Transverse colon (tissue), 4 donors: ENCODE measurements at regions not wholly inside any gene's neighbourhood (a gene's known extent, or its start where the extent isn't known, plus 50 kb on each side); places are given as distances from the start of the nearest gene placed in this dataset.

Experiments used
- DNase-seq: peaks from one replicate; pipeline ENCODE4 v3.0.0-alpha.2; 2019
- H3K27ac ChIP-seq, 4 donors: fragments of 200-600 bp; sonication (generic); 2 replicates each; pipeline ENCODE4 v1.5.1; 2016 to 2018; ENCODE audit warnings: inconsistent platforms in 4 of 4
- H3K27me3 ChIP-seq: fragments of 200-600 bp; sonication (generic); 2 replicates; pipeline ENCODE4 v1.5.1; 2017; ENCODE audit warnings: inconsistent platforms
- H3K36me3 ChIP-seq, 4 donors: fragments of 200-600 bp; sonication (generic); 2 replicates each; pipeline ENCODE4 v1.5.1; 2017 to 2019; ENCODE audit warnings: inconsistent platforms in 4 of 4
- H3K4me1 ChIP-seq, 4 donors: fragments of 200-600 bp; sonication (generic); 2 replicates each; pipeline ENCODE4 v1.5.1; 2017 to 2020; ENCODE audit warnings: inconsistent platforms in 4 of 4
- H3K4me3 ChIP-seq, 4 donors: fragments of 200-600 bp; sonication (generic); 1 replicate in 1 of 4; 2 replicates in 3 of 4; pipeline versions ENCODE4 v1.5.1 to v1.6.1; 2017 to 2019; ENCODE audit warnings: inconsistent platforms in 4 of 4
- H3K9me3 ChIP-seq, 2 donors: fragments of 200-600 bp; sonication (generic); 2 replicates each; pipeline ENCODE4 v1.5.1; 2017 to 2019; ENCODE audit warnings: inconsistent platforms in 2 of 2
- CTCF ChIP-seq, 5 experiments: fragments of 200-600 bp in 3 of 5; fragments of 450-650 bp in 2 of 5; sonication (generic) in 3 of 5; IDR thresholded peaks; 1 replicate in 2 of 5; 2 replicates in 3 of 5; pipeline ENCODE4 v1.5.1; 2016 to 2017; ENCODE audit warnings: antibody characterized with exemption in 5 of 5, inconsistent platforms in 3 of 5, mild to moderate bottlenecking in 2 of 5, moderate library complexity in 1 of 5
- EP300 ChIP-seq: sonication (generic); formaldehyde crosslinking; IDR thresholded peaks from one replicate; pipeline ENCODE4 v1.6.1; 2017; ENCODE audit warnings: antibody characterized with exemption, low read depth
- POLR2A ChIP-seq: fragments of 450-650 bp; IDR thresholded peaks from one replicate; pipeline ENCODE4 v1.6.1; 2016; ENCODE audit warnings: antibody characterized with exemption, mild to moderate bottlenecking, moderate library complexity
- POLR2AphosphoS5 ChIP-seq, 3 donors: sonication (generic); formaldehyde crosslinking; IDR thresholded peaks; one replicate each; pipeline ENCODE4 v1.6.1; 2016; ENCODE audit warnings: antibody characterized with exemption in 3 of 3
- WGBS, 2 donors: methylation state at CpG; one replicate each; pipeline ENCODE4 v1.1.5; 2018; ENCODE audit warnings: low coverage in 1 of 2; 5-methylcytosine and 5-hydroxymethylcytosine counted together
- in situ Hi-C, 4 donors: fragments of 200-750 bp; cut with MboI; loops; one replicate each; pipeline versions ENCODE4 v1.15.0 to v1.15.1; 2017; ENCODE audit warnings: low sequenced_read_pairs in 3 of 4, low pct_ligation_motif_present in 1 of 4, low pct_unique_long_range_greater_than_20kb in 1 of 4
- intact Hi-C: fragments of 100-400 bp; cut with DNase I; formaldehyde crosslinking; loops from one replicate; pipeline ENCODE4 v1.15.1; 2023; ENCODE audit warnings: low total_unique reads

- H3K4me1 ChIP-seq = no peaks in the 10 kb centered on the region
- no peak overlapping the region for H3K4me3 ChIP-seq
- in situ Hi-C loops (loop anchor here in 1 of 4 donors (25.0 kb wide), 1 partner anchor 108 kb away; no protein-coding TSS in a partner anchor), intact Hi-C loops (no loop called here)
- H3K9me3 ChIP-seq = no peaks in the 10 kb centered on the region
- no peak for TF ChIP-seq EP300
- TF ChIP-seq POLR2A = no peak
- TF ChIP-seq POLR2AphosphoS5 (IDR thresholded peaks at IDR 0.05) = no peak
- no peak for TF ChIP-seq CTCF (IDR thresholded peaks at IDR 0.05)
- H3K27ac ChIP-seq = no peak overlapping the region
- H3K36me3 ChIP-seq = no peaks in the 10 kb centered on the region
- H3K27me3 ChIP-seq = no peaks in the 10 kb centered on the region
- DNase-seq = no peak
- 73 to 83% methylated on average over 2 of the region's 2 CpGs for WGBS, 2 donors
Measured at GRCh38 chr20:24328901-24329300, 140.5 kb upstream of the SYNDIG1 start.

- Histone ChIP-seq H3K4me1 (no peaks in the 10 kb centered on the region), H3K9me3 (no peaks in the 10 kb centered on the region), H3K4me3 (no peak overlapping the region), H3K27me3 (no peaks in the 10 kb centered on the region), H3K36me3 (no peaks in the 10 kb centered on the region), H3K27ac (no peak overlapping the region)
- intact Hi-C loops (no loop called here), in situ Hi-C loops (loop anchor here in 1 of 4 donors (25.0 kb wide), 1 partner anchor 90 kb away; no protein-coding TSS in a partner anchor)
- no peak for DNase-seq
- WGBS, 2 donors = 74% methylated on average over 3 of the region's 3 CpGs; no CpG with 5 or more reads in 1 of the 2 donors
- no peak for TF ChIP-seq POLR2AphosphoS5 (IDR thresholded peaks at IDR 0.05)
- no peak for TF ChIP-seq CTCF (IDR thresholded peaks at IDR 0.05)
- TF ChIP-seq POLR2A = no peak
- no peak for TF ChIP-seq EP300
Measured at GRCh38 chr20:24321973-24322372, 147.5 kb upstream of the SYNDIG1 start.

- DNase-seq = no peak
- TF ChIP-seq POLR2AphosphoS5 (IDR thresholded peaks at IDR 0.05) (no peak), EP300 (no peak), POLR2A (no peak), CTCF (IDR thresholded peaks at IDR 0.05) (no peak)
- no peaks in the 10 kb centered on the region for H3K36me3 ChIP-seq
- H3K27me3 ChIP-seq = no peaks in the 10 kb centered on the region
- no peak overlapping the region for H3K27ac ChIP-seq
- no peaks in the 10 kb centered on the region for H3K4me1 ChIP-seq
- WGBS, 2 donors = 58 to 70% methylated on average over 3 to 15 of the region's 15 CpGs
- H3K9me3 ChIP-seq = no peaks in the 10 kb centered on the region
- intact Hi-C loops (no loop called here), in situ Hi-C loops (loop anchor here in 1 of 4 donors (25.0 kb wide), 1 partner anchor 94 kb away; no protein-coding TSS in a partner anchor)
- no peak overlapping the region for H3K4me3 ChIP-seq
Measured at GRCh38 chr20:24318569-24319352, 150.7 kb upstream of the SYNDIG1 start.

- DNase-seq = no peak
- Histone ChIP-seq H3K27me3 (no peaks in the 10 kb centered on the region), H3K27ac (no peak overlapping the region), H3K4me1 (no peaks in the 10 kb centered on the region), H3K36me3 (no peaks in the 10 kb centered on the region), H3K4me3 (no peak overlapping the region), H3K9me3 (no peaks in the 10 kb centered on the region)
- in situ Hi-C loops (loop anchor here in 1 of 4 donors (25.0 kb wide), 1 partner anchor 95 kb away; no protein-coding TSS in a partner anchor), intact Hi-C loops (no loop called here)
- 31 to 45% methylated on average over 4 to 5 of the region's 5 CpGs for WGBS, 2 donors
- TF ChIP-seq CTCF (IDR thresholded peaks at IDR 0.05) (no peak), EP300 (no peak), POLR2A (no peak), POLR2AphosphoS5 (IDR thresholded peaks at IDR 0.05) (no peak)
Measured at GRCh38 chr20:24317224-24317623, 152.2 kb upstream of the SYNDIG1 start.
